B cell (primary cell): ENCODE measurements at regions not wholly inside any gene's neighbourhood (a gene's known extent, or its start where the extent isn't known, plus 50 kb on each side); places are given as distances from the start of the nearest gene placed in this dataset.

Experiments
- ATAC-seq: fragments of 200-7000 bp; cut with Tn5 transposase; one replicate; pipeline ENCODE4 v1.10.0; 2021; ENCODE audit warnings: low read depth, mild to moderate bottlenecking, moderate number of reproducible peaks, moderate library complexity
- CTCF ChIA-PET: fragments of 350-600 bp; sonication (Branson Sonifier 250); formaldehyde crosslinking; loops from one replicate; lab custom pipeline; 2021; ENCODE audit warnings: antibody characterized with exemption, inconsistent platforms; lab: Charles Lee
- POLR2A ChIA-PET: fragments of 350-600 bp; sonication (Branson Sonifier 250); formaldehyde crosslinking; loops from one replicate; lab custom pipeline; 2021; ENCODE audit warnings: antibody characterized with exemption; lab: Charles Lee
- DNase-seq: peaks from one replicate; pipeline ENCODE4 v3.0.0; 2013
- H2AFZ ChIP-seq: 2 replicates; pipeline ENCODE4 v1.6.1; 2012; ENCODE audit warnings: mild to moderate bottlenecking, low read depth, low read length; ENCODE audit not compliant: insufficient read depth, poor library complexity, severe bottlenecking
- H3K27ac ChIP-seq, 2 donors: 1 replicate in 1 of 2; 2 replicates in 1 of 2; pipeline ENCODE4 v1.5.1; 2012 to 2013; ENCODE audit warnings: low read length in 2 of 2, mild to moderate bottlenecking in 2 of 2, moderate library complexity in 1 of 2
- H3K27me3 ChIP-seq, 4 experiments: fragments of 200-600 bp in 1 of 4; sonication (generic) in 1 of 4; replicated peaks in 1 of 4; 1 replicate in 2 of 4; 2 replicates in 2 of 4; pipeline versions ENCODE4 v1.6.1 to v1.7.0; 2013 to 2016; ENCODE audit warnings: low read length in 3 of 4, mild to moderate bottlenecking in 2 of 4, mixed read lengths in 1 of 4, moderate library complexity in 1 of 4; ENCODE audit not compliant: insufficient read depth in 4 of 4, control insufficient read depth in 3 of 4; ENCODE audit errors: control extremely low read depth in 1 of 4
- H3K36me3 ChIP-seq, 2 experiments: replicated peaks in 1 of 2; 1 replicate in 1 of 2; 2 replicates in 1 of 2; pipeline versions ENCODE4 v1.6.1 to v1.7.1; 2013; ENCODE audit warnings: low read length in 1 of 2; ENCODE audit not compliant: insufficient read depth in 2 of 2, control insufficient read depth in 1 of 2; ENCODE audit errors: control extremely low read depth in 1 of 2, extremely low read depth in 1 of 2
- H3K4me1 ChIP-seq, 2 donors: fragments of 200-600 bp in 1 of 2; sonication (generic) in 1 of 2; 1 replicate in 1 of 2; 2 replicates in 1 of 2; pipeline versions ENCODE4 v1.5.1 to v1.6.1; 2013 to 2017; ENCODE audit warnings: low read length in 2 of 2; ENCODE audit not compliant: control insufficient read depth in 2 of 2, insufficient read depth in 2 of 2
- H3K4me2 ChIP-seq: replicated peaks from 2 replicates; pipeline ENCODE3; 2012; ENCODE audit warnings: mild to moderate bottlenecking, low read depth, low read length; ENCODE audit not compliant: poor library complexity, severe bottlenecking
- H3K4me3 ChIP-seq, 5 experiments: fragments of 200-600 bp in 1 of 5; sonication (generic) in 1 of 5; 1 replicate in 3 of 5; 2 replicates in 2 of 5; pipeline versions ENCODE4 v1.5.1 to v1.7.0; 2011 to 2016; ENCODE audit warnings: low read length in 4 of 5, mild to moderate bottlenecking in 4 of 5, low read depth in 2 of 5, control low read depth in 1 of 5, moderate library complexity in 1 of 5; ENCODE audit not compliant: insufficient read depth in 1 of 5; ENCODE audit errors: control extremely low read depth in 1 of 5, extremely low read depth in 1 of 5
- H3K79me2 ChIP-seq: fragments of 200-600 bp; sonication (generic); one replicate; pipeline ENCODE4 v1.6.0; 2016; ENCODE audit warnings: low read length; ENCODE audit not compliant: control insufficient read depth, insufficient read depth
- H3K9ac ChIP-seq: fragments of 200-600 bp; sonication (generic); 2 replicates; pipeline ENCODE4 v1.6.1; 2017; ENCODE audit warnings: mild to moderate bottlenecking, low read length, moderate library complexity
- H3K9me3 ChIP-seq, 3 donors: one replicate each; pipeline versions ENCODE4 v1.6.1 to v1.7.1; 2013; ENCODE audit warnings: low read length in 2 of 3; ENCODE audit not compliant: control insufficient read depth in 2 of 3, insufficient read depth in 1 of 3; ENCODE audit errors: control extremely low read depth in 1 of 3
- H4K20me1 ChIP-seq: 2 replicates; pipeline ENCODE4 v1.6.0; 2012; ENCODE audit warnings: mild to moderate bottlenecking, low read length; ENCODE audit not compliant: insufficient read depth, control insufficient read depth, poor library complexity, severe bottlenecking
- H3K27ac Mint-ChIP-seq: one replicate; pipeline ENCODE4 v1.8.0; 2021; ENCODE audit warnings: mixed read lengths
- H3K27me3 Mint-ChIP-seq: one replicate; pipeline ENCODE4 v1.8.0; 2021; ENCODE audit warnings: mixed read lengths
- H3K4me1 Mint-ChIP-seq: one replicate; pipeline ENCODE4 v1.8.0; 2021; ENCODE audit warnings: mixed read lengths
- H3K4me3 Mint-ChIP-seq: one replicate; pipeline ENCODE4 v1.8.0; 2021; ENCODE audit warnings: mixed read lengths
- H3K9me3 Mint-ChIP-seq: one replicate; pipeline ENCODE4 v1.8.0; 2022; ENCODE audit warnings: mixed read lengths; ENCODE audit not compliant: insufficient read depth
- CTCF ChIP-seq: fragments of 200-600 bp; IDR thresholded peaks from one replicate; pipeline ENCODE4 v1.8.0; 2022; ENCODE audit warnings: antibody characterized with exemption, mild to moderate bottlenecking
- EZH2 ChIP-seq: IDR thresholded peaks from 2 replicates; pipeline ENCODE4 v1.6.1; 2012; ENCODE audit warnings: borderline replicate concordance, low read depth, mild to moderate bottlenecking, moderate library complexity, low read length; ENCODE audit not compliant: insufficient read depth, poor library complexity, severe bottlenecking
- WGBS: methylation state at CpG from one replicate; pipeline ENCODE4 v1.1.5; 2013; ENCODE audit warnings: missing lambda C conversion rate; ENCODE audit not compliant: insufficient coverage; 5-methylcytosine and 5-hydroxymethylcytosine counted together
- intact Hi-C: fragments of 100-400 bp; cut with micrococcal nuclease; formaldehyde crosslinking; loops from one replicate; pipeline ENCODE4 v1.10.0; 2022

GRCh38 chr7:9856668-9857067 lies 1117.0 kb upstream of the PHF14 start:
- no CpG with 5 or more reads among the region's 1 CpG for WGBS
- no peaks in the 10 kb centered on the region for H3K4me1 ChIP-seq
- POLR2A ChIA-PET = no interaction called here

GRCh38 chr7:9863545-9863944 lies 1110.1 kb upstream of the PHF14 start:
- 92% methylated on average over 3 of the region's 3 CpGs for WGBS
- H3K27ac Mint-ChIP-seq = no peak overlapping the region
- ATAC-seq = no peak
- CTCF ChIA-PET = no interaction called here
- H3K36me3 ChIP-seq = no peaks in the 10 kb centered on the region
- POLR2A ChIA-PET = no interaction called here
- H3K4me3 ChIP-seq = no peak overlapping the region
- peaks cover 0 to 3% (median 0%) of the 10 kb centered on the region in 3 donors for H3K9me3 ChIP-seq
- H3K27me3 ChIP-seq = no peaks in the 10 kb centered on the region
- H3K9me3 Mint-ChIP-seq = no peaks in the 10 kb centered on the region
- H4K20me1 ChIP-seq = no peaks in the 10 kb centered on the region
- no peak overlapping the region for H3K9ac ChIP-seq
- intact Hi-C loops = no loop called here
- no peaks in the 10 kb centered on the region for H3K4me1 ChIP-seq
- no peak overlapping the region for H3K4me3 Mint-ChIP-seq
- H3K27me3 Mint-ChIP-seq = no peaks in the 10 kb centered on the region
- H3K79me2 ChIP-seq = no peaks in the 10 kb centered on the region
- H2AFZ ChIP-seq = no peak overlapping the region
- H3K4me1 Mint-ChIP-seq = no peaks in the 10 kb centered on the region
- no peak overlapping the region for H3K27ac ChIP-seq
- H3K4me2 ChIP-seq = no peak overlapping the region
- TF ChIP-seq CTCF (no peak), EZH2 (no peak)
- no peak for DNase-seq

More at GRCh38 chr7:9856668-9857067, 1117.0 kb upstream of the PHF14 start:
- no peaks in the 10 kb centered on the region for H3K27me3 Mint-ChIP-seq
- H3K36me3 ChIP-seq = no peaks in the 10 kb centered on the region
- DNase-seq (no peak), ATAC-seq (no peak)
- H3K9me3 ChIP-seq = peaks cover 0 to 3% (median 0%) of the 10 kb centered on the region in 3 donors
- no peak overlapping the region for H2AFZ ChIP-seq
- no peak overlapping the region for H3K4me3 ChIP-seq
- H3K27ac Mint-ChIP-seq = no peak overlapping the region
- H3K9me3 Mint-ChIP-seq = peaks cover 2% of the 10 kb centered on the region
- no peaks in the 10 kb centered on the region for H3K79me2 ChIP-seq
- H3K4me1 Mint-ChIP-seq = no peaks in the 10 kb centered on the region
- no peak for TF ChIP-seq EZH2
- TF ChIP-seq CTCF = no peak
- intact Hi-C loops = no loop called here
- no peak overlapping the region for H3K4me2 ChIP-seq
- no peak overlapping the region for H3K9ac ChIP-seq
- no peak overlapping the region for H3K4me3 Mint-ChIP-seq
- no peaks in the 10 kb centered on the region for H3K27me3 ChIP-seq
- no peak overlapping the region for H3K27ac ChIP-seq
- CTCF ChIA-PET = interaction anchor here (1.2 kb wide), 1 partner anchor 20 kb away, joined by 3 read pairs; no protein-coding TSS in a partner anchor
- no peaks in the 10 kb centered on the region for H4K20me1 ChIP-seq
